Kidney capillary endothelial cell (primary cell): ENCODE measurements at regions not wholly inside any gene's neighbourhood (a gene's known extent, or its start where the extent isn't known, plus 50 kb on each side); places are given as distances from the start of the nearest gene placed in this dataset.

Experiments used
- DNase-seq: peaks from one replicate; pipeline ENCODE4 v3.0.0-alpha.2; 2018; ENCODE audit warnings: low spot score

DNA sequence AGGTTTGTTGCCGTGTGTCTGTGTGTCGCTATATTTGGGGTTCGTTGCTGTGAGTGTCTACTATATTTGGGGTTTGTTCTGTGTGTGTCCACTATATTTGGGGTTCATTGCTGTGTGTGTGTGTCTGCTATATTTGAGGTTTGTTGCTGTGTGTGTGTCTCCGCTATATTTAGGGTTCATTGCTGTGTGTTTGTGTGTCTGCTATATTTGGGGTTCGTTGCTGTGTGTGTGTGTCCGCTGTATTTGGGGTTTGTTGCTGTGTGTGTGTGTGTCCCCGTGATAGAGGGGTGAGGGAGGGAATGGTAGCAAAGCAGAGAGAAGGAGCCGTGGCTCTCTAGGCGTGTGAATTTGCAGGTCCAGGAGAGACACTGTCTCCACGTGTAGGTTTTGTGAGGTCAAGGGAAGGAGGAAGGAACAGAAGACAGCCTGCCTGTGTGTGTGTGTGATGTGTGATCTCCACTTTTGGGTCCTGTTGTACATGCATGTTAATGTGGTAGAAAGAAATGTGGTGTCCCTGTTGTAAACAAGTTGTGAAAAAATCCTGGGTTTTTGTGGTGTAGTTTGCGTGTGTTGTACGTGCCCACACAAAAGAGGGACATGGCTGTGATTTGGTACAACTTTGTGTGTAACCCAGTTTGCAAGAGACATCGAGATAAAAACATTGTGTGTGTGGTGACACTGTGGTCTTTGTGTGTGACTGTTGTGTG is 56.3 kb upstream of the ECE1 start:
- no peak for DNase-seq

DNA sequence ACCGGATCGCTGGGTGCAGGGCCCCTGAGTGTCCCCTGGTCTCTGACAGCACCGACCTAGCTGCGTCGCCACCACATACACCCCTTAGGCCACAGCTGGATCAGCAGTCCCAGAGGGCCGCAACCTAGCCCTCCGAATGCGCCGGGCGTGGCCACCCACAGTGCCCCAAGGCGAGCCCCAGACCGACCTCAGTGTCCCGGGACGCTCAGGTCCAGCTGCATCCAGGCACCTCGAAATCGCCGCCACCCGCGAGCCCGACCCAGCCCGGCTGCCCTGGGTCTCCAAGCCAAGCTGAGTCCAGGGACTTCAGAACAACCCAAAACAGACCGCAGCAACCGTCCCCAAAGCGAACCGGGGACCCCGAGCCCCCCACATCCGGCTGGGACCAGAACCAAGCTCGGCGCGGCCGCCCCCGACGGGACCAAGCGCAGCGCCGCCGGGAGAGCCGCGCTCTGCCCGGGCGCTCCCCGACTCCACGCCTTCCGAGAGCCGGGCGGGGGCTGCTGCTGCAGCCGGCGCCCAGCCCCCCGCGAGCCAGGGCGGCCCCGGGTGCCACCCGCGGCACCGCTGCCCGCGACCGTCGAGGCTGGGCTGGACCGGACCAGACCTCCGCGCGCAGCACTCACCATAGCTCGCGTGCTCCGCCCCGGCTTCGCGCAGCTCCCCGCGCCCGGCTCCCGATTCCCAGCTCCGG is 54.6 kb upstream of the ECE1 start:
- no peak for DNase-seq

DNA sequence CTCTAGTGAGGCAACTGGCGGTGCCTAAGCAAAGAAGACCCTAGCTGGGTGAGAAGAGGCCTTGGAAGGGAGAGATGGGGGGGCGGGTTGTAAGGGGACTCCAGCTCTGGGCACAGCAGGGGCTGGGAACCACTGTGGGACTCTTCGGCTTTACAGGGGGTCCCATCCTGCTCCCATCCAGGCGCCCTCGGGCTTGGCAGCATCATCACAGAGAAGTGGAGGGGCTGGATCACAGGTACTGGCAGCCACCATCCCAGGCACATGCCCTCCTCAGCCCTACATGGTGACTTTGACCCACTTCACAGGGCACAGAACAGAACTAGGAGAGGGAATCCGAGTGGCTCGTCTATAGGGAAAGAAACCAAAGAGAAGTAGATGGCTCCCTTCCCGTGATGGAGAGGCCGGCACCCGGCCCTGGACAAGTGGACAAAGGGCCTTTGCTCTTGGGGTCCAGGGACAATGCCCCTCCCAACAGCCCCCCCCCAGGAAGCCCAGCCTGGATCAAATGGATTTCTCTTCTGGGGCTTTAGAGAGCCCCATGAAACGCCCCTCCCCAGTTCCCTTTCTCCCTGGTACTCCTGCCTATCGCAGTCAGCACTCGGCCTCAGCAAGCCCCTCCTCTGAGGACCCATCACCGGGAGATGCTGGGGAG is 54.0 kb upstream of the ECE1 start:
- no peak for DNase-seq

DNA sequence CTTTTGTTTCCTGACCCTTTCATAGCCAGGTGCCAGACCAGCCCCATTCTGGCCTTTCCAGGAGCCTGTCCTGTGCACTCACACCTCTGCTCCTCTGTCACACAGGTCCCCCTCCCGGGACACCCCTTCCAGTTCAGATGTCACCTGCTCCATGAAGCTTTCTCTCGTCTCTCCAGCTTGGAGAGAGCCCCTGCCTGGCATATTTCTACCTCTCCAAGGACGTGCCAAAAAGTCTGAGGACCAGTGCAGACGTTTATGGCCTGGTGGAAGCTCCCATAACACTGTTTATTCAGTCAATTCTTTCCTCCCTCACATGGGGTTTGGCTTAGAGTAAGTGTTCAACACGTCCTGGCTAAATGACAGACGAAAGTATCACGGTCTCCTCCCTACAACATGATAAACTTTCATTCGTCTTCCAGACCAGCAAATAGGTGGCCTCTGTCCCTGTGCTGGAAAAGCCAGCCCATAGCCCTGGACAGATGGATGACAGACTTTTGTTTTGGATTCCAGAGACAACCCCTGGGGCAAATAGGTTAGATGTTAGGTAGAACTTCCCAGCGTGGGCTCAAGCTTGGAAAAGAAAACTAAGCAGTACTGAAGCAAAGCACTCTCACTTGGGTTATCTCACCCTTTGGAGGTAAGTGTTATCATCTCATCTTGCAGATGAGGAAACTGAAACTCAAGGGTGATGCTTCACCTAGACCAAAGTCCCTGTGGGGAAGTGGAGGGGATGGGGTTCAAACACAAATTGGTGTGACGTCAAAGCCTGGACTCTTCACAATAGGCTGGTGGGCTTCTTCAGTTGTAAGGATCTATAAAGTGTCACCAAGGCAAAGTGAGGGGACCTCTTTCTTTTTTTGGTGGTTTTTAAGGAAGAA is 52.9 kb upstream of the ECE1 start:
- no peak for DNase-seq

DNA sequence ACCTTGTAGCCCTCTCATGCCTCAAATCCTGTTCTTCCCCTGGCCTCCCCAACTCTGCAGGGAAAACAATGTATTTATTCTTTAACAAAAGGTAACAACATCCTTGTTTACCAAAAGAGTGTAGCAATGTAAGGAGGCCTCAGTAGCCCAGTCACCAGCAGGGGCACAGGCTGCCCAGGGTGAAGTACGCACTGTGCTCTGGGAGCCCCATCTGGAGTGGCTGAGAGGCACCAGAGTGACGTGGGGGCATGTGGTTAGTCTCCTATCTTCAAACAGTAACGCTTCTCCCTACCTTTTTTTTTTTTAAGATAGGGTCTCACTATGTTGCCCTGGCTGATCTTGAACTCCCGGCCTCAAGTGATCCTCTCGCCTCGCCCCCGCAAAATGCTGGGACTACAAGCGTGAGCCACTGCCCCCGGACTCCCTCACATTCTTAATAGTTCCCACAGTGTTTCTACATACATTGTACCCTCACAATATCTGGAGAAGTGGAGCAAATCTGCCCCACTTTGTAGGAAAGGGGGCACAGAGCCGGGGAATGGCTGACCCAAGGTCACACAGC is 51.3 kb upstream of the ECE1 start:
- DNase-seq, result no peak

DNA sequence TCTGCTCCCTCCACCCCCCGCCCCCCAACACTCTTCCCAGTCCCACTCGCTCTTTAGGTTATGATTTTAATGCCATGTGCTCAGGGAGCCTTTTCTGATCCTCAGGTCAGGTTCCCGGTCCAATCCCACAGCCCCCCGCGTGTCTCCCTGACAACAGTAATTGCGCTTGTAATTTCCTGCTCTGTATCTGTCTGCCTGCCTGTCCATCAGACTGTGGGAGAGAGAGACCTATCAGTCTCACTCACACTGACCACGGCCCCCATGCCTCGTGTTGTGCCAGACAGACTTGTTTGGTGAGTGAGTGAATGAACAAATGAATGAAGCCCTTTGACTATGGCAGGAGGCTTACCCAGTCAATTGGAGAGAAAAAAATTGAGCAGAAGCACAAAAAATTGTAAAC is 50.8 kb upstream of the ECE1 start:
- no peak for DNase-seq

DNA sequence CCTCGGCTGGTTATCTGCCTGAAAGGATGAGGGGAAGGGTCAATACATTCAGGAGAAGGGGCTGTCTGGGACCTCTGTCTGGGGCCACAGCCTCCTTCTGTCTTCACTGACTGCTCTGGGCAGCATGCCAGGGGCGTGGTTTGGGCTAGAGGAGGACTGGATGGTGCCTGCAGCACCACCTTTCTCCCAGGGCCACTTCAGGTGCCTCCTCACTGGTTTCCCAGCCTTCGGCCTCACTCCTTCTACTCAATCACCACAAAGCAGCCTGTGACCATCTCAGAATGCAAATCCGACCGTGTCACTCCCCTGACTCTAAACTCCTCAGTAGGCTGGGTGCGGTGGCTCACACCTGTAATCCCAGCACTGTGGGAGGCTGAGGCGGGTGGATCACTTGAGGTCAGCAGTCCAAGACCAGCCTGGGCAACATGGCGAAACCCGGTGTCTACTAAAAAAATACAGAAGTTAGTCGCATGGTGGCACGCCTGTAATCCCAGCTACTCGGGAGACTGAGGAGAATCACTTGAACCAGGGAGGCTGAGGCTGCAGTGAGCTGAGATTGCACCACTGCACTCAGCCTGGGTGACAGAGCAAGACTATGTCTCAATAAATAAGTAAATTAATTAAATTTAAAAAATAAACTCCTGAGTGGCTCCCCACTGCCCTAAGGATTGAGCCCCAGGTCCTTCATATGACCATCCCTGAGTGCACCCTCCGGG is 50.1 kb upstream of the ECE1 start:
- DNase-seq, result no peak
